ENCODE measurements at regions not wholly inside any gene's neighbourhood (a gene's known extent, or its start where the extent isn't known, plus 50 kb on each side); places are given as distances from the start of the nearest gene placed in this dataset.
"Not testable (repeated sequence)": the region's sequence is repeated elsewhere in the genome, so short reads cannot be mapped to it uniquely, and the experiment has no call there.

GRCh38 chr9:34793428-34793827, 83.5 kb upstream of the CCL21 start:
- no peak for DNase-seq (ENCODE audit: low read depth)

GRCh38 chr9:34783951-34784487, 74.1 kb upstream of the CCL21 start:
- no peak for DNase-seq (ENCODE audit: low read depth)

- no peak for DNase-seq (ENCODE audit: low read depth)
Observed at GRCh38 chr9:34782372-34782771, 72.4 kb upstream of the CCL21 start.

GRCh38 chr9:34777666-34778065, 67.7 kb upstream of the CCL21 start:
- DNase-seq (ENCODE audit: low read depth): no peak

GRCh38 chr9:34773955-34774354, 64.0 kb upstream of the CCL21 start:
- DNase-seq (ENCODE audit: low read depth): no peak

- DNase-seq (ENCODE audit: low read depth): no peak
Observed at GRCh38 chr9:34773306-34773910, 63.5 kb upstream of the CCL21 start.

GRCh38 chr9:34771007-34771406, 61.1 kb upstream of the CCL21 start:
- DNase-seq (ENCODE audit: low read depth): no peak

- DNase-seq (ENCODE audit: low read depth): not testable (repeated sequence)
Observed at GRCh38 chr9:34767087-34767486, 57.2 kb upstream of the CCL21 start.

GRCh38 chr9:34760196-34761040, 50.5 kb upstream of the CCL21 start:
- peak; percentile 17 for DNase-seq (ENCODE audit: low read depth)

Data from stimulated activated CD4-positive, alpha-beta T cell treated with anti-CD3 and anti-CD28 coated beads, Interleukin-2, amount 100 ng/mL, for 4 hours (primary cell).